IMR-90 (cell line): ENCODE measurements at regions not wholly inside any gene's neighbourhood (a gene's known extent, or its start where the extent isn't known, plus 50 kb on each side); places are given as distances from the start of the nearest gene placed in this dataset.

Experiments used
- ATAC-seq: fragments of 200-7000 bp; cut with Tn5 transposase; 2 replicates; pipeline ENCODE4 v1.9.1; 2020; ENCODE audit warnings: low read depth, mild to moderate bottlenecking, moderate library complexity
- BruUV-seq: library from RNA; stranded (reverse); fragments of 400-500 nt; replicated peaks from 2 replicates; lab custom pipeline; 2021; lab: Mats Ljungman, UMichigan
- CTCF ChIA-PET: fragments of 300-600 bp; formaldehyde crosslinking; extraction: SDS; loops from one replicate; lab custom pipeline; 2021; ENCODE audit warnings: antibody characterized with exemption; lab: Yijun Ruan, JAX
- POLR2A ChIA-PET: fragments of 300-600 bp; sonication (Branson Sonifier 250); formaldehyde crosslinking; loops from one replicate; lab custom pipeline; 2022; ENCODE audit warnings: antibody characterized with exemption; ENCODE audit not compliant: unreplicated experiment; lab: Charles Lee
- DNase-seq: peaks from one replicate; pipeline ENCODE4 v3.0.0; 2013
- H2AFZ ChIP-seq: replicated peaks from 2 replicates; pipeline ENCODE3; 2013; ENCODE audit warnings: low read length, mild to moderate bottlenecking; ENCODE audit not compliant: poor library complexity
- H2AK5ac ChIP-seq: 2 replicates; pipeline ENCODE4 v1.6.1; 2013; ENCODE audit warnings: low read depth, low read length, inconsistent platforms
- H2AK9ac ChIP-seq: replicated peaks from 2 replicates; pipeline ENCODE3; 2013; ENCODE audit warnings: mild to moderate bottlenecking, low read depth, low read length, moderate library complexity; ENCODE audit not compliant: poor library complexity
- H2BK120ac ChIP-seq: 2 replicates; pipeline ENCODE4 v1.6.1; 2013; ENCODE audit warnings: low read depth, low read length, inconsistent platforms
- H2BK15ac ChIP-seq: 3 replicates; pipeline ENCODE4 v1.6.1; 2013; ENCODE audit warnings: low read depth, low read length, inconsistent platforms
- H2BK20ac ChIP-seq: 2 replicates; pipeline ENCODE4 v1.6.1; 2013; ENCODE audit warnings: low read depth, mild to moderate bottlenecking, inconsistent platforms, low read length, moderate library complexity
- H2BK5ac ChIP-seq: 2 replicates; pipeline ENCODE4 v1.6.1; 2013; ENCODE audit warnings: mild to moderate bottlenecking, low read depth, low read length, inconsistent platforms; ENCODE audit not compliant: poor library complexity, severe bottlenecking
- H3K14ac ChIP-seq: replicated peaks from 2 replicates; pipeline ENCODE4 v1.6.1; 2013; ENCODE audit warnings: low read depth, low read length, inconsistent platforms
- H3K18ac ChIP-seq: 2 replicates; pipeline ENCODE4 v1.6.1; 2013; ENCODE audit warnings: low read depth, low read length, control low read depth
- H3K23ac ChIP-seq: 2 replicates; pipeline ENCODE4 v1.6.1; 2013; ENCODE audit warnings: low read depth, low read length, inconsistent platforms
- H3K27ac ChIP-seq: 2 replicates; pipeline ENCODE4 v1.5.1; 2013; ENCODE audit warnings: mild to moderate bottlenecking, control low read depth, low read length; ENCODE audit not compliant: insufficient read depth
- H3K27me3 ChIP-seq: 2 replicates; pipeline ENCODE4 v1.6.1; 2013; ENCODE audit warnings: low read length; ENCODE audit not compliant: control insufficient read depth, insufficient read depth
- H3K36me3 ChIP-seq: 2 replicates; pipeline ENCODE4 v1.6.1; 2013; ENCODE audit warnings: low read length, mixed read lengths; ENCODE audit not compliant: control insufficient read depth, insufficient read depth
- H3K4ac ChIP-seq: 2 replicates; pipeline ENCODE4 v1.6.1; 2013; ENCODE audit warnings: low read depth, low read length, inconsistent platforms
- H3K4me1 ChIP-seq: 2 replicates; pipeline ENCODE4 v1.6.1; 2013; ENCODE audit warnings: low read length, mixed read lengths; ENCODE audit not compliant: control insufficient read depth, insufficient read depth
- H3K4me2 ChIP-seq: 2 replicates; pipeline ENCODE4 v1.6.1; 2013; ENCODE audit warnings: low read depth, mild to moderate bottlenecking, control low read depth, low read length, moderate library complexity
- H3K4me3 ChIP-seq: 2 replicates; pipeline ENCODE4 v1.5.1; 2013; ENCODE audit warnings: low read depth, mild to moderate bottlenecking, control low read depth, low read length, moderate library complexity; ENCODE audit not compliant: insufficient read depth
- H3K56ac ChIP-seq: 2 replicates; pipeline ENCODE4 v1.6.1; 2013; ENCODE audit warnings: low read length, inconsistent platforms; ENCODE audit not compliant: insufficient read depth; ENCODE audit errors: extremely low read depth
- H3K79me1 ChIP-seq, 2 experiments: 2 replicates each; pipeline ENCODE4 v1.6.1; 2013; ENCODE audit warnings: low read length in 2 of 2, inconsistent platforms in 1 of 2, low read depth in 1 of 2
- H3K9ac ChIP-seq: 2 replicates; pipeline ENCODE4 v1.6.1; 2013; ENCODE audit warnings: low read depth, low read length, control low read depth
- H3K9me1 ChIP-seq: 2 replicates; pipeline ENCODE4 v1.6.1; 2013; ENCODE audit warnings: low read length, inconsistent platforms; ENCODE audit not compliant: insufficient read depth
- H3K9me3 ChIP-seq: 2 replicates; pipeline ENCODE4 v1.6.1; 2013; ENCODE audit warnings: low read length; ENCODE audit not compliant: control insufficient read depth, insufficient read depth
- H4K20me1 ChIP-seq: 2 replicates; pipeline ENCODE4 v1.6.1; 2013; ENCODE audit warnings: low read length, inconsistent platforms; ENCODE audit not compliant: insufficient read depth
- H4K5ac ChIP-seq: 2 replicates; pipeline ENCODE4 v1.6.1; 2013; ENCODE audit warnings: mild to moderate bottlenecking, low read depth, low read length, control low read depth
- H4K8ac ChIP-seq, 2 experiments: 2 replicates each; pipeline ENCODE4 v1.6.1; 2013; ENCODE audit warnings: low read depth in 2 of 2, low read length in 2 of 2, control low read depth in 1 of 2, inconsistent platforms in 1 of 2
- H4K91ac ChIP-seq: 2 replicates; pipeline ENCODE4 v1.6.1; 2013; ENCODE audit warnings: low read depth, low read length, inconsistent platforms; ENCODE audit not compliant: insufficient read depth
- CEBPB ChIP-seq: IDR thresholded peaks from 2 replicates; pipeline ENCODE4 v1.6.1; 2012; ENCODE audit warnings: low read depth, low read length, improper control_type of control experiment
- WGBS, 2 experiments: methylation state at CpG; one replicate each; pipeline versions ENCODE4 v1.1.5 to v1.1.7; 2013; ENCODE audit warnings: missing lambda C conversion rate in 2 of 2; ENCODE audit not compliant: insufficient read length in 1 of 2; ENCODE audit errors: extremely low coverage in 2 of 2; 5-methylcytosine and 5-hydroxymethylcytosine counted together
- dilution Hi-C: fragments of 300-500 bp; cut with HindIII; formaldehyde crosslinking; loops from one replicate; pipeline ENCODE4 v1.14.3; 2018; ENCODE audit warnings: low sequenced_read_pairs; ENCODE audit not compliant: unreplicated experiment
- in situ Hi-C: fragments of 300-500 bp; cut with MboI; formaldehyde crosslinking; loops from 3 replicates; pipeline ENCODE4 v1.14.3; 2019; ENCODE audit warnings: low sequenced_read_pairs, inconsistent platforms, mixed read lengths
- intact Hi-C: fragments of 100-400 bp; cut with micrococcal nuclease; formaldehyde crosslinking; loops from 2 replicates; pipeline ENCODE4 v1.10.0; 2022

DNA sequence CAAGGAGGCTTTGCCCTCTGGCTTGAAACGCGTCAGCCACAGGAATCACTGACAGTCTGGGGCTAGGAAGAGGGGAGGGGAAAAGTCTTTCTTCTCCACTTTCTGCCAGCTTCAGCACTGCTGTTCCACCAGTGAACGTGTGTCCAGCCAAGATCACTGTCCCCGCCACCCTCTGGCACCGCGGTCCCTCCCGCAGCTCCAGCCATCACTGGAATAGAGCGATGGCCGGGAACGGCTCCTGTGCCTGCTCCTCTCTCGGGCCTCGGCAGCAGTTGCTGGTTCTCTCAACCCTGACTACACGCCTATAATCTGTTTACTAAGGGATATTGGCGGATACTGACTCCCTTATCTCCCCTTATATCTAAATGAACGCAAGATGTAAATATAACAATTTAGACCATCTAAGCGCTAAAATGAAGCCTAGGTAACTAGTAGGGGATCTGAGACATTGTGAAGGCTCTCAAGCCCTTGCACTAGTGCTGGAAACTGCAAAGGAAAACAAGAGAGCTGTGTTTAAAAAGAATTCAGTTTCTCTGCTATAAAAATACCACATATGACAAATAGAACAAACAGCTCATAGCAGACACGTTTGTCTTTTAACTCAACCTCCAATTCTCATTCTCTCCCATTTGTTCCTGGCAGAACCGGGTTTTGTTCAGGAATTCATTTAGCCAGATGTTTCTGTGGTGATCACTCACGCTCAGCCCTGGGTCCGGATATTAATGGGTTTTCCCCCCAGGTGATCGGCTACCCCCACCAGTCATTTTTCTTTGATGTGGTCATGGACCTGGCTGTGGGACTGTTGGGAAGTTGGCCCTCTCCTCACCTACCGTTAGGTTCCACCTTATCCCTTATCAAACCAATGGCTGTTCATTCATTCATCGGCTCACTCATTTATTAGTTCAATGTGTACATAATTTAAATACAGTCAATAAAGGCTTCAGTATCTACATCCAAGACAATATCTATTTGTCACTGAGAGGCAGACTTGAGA is 149.8 kb downstream of the MED10 start:
- Histone ChIP-seq H2BK20ac (no peak overlapping the region), H2AK9ac (no peak overlapping the region), H3K27ac (no peak overlapping the region), H2AFZ (no peak overlapping the region), H2BK15ac (no peak overlapping the region), H4K5ac (no peak overlapping the region), H2AK5ac (no peak overlapping the region), H4K91ac (no peak overlapping the region), H3K4me3 (no peak overlapping the region), H3K27me3 (no peaks in the 10 kb centered on the region), H3K4me2 (no peak overlapping the region), H2BK120ac (no peak overlapping the region), H3K4ac (no peak overlapping the region), H3K9me1 (no peaks in the 10 kb centered on the region), H3K9me3 (peaks cover 14% of the 10 kb centered on the region), H3K79me1 (no peaks in the 10 kb centered on the region), H3K4me1 (no peaks in the 10 kb centered on the region), H4K8ac (no peak overlapping the region), H3K14ac (no peak overlapping the region), H4K20me1 (no peaks in the 10 kb centered on the region), H2BK5ac (no peak overlapping the region), H3K9ac (no peak overlapping the region), H3K23ac (no peak overlapping the region), H3K36me3 (no peaks in the 10 kb centered on the region), H3K56ac (no peak overlapping the region), H3K18ac (no peak overlapping the region)
- DNase-seq (no peak), ATAC-seq (no peak)
- CTCF ChIA-PET, result no interaction called here
- no TSS peak for BruUV-seq
- POLR2A ChIA-PET, result no interaction called here
- no CpG with 5 or more reads among the region's 23 CpGs for WGBS, 2 experiments
- in situ Hi-C loops (no loop called here), dilution Hi-C loops (no loop called here), intact Hi-C loops (no loop called here)
- no peak for TF ChIP-seq CEBPB
